Fibroblast of villous mesenchyme (primary cell): ENCODE measurements at regions not wholly inside any gene's neighbourhood (a gene's known extent, or its start where the extent isn't known, plus 50 kb on each side); places are given as distances from the start of the nearest gene placed in this dataset.

Experiments
- DNase-seq: peaks from one replicate; pipeline ENCODE4 v3.0.0-alpha.2; 2010; ENCODE audit warnings: low read depth
- H3K4me3 ChIP-seq: 2 replicates; pipeline ENCODE4 v1.5.1; 2011; ENCODE audit warnings: low read depth, mild to moderate bottlenecking, low read length
- CTCF ChIP-seq: IDR thresholded peaks from 2 replicates; pipeline ENCODE4 v1.5.1; 2012; ENCODE audit warnings: low read depth, mild to moderate bottlenecking, low read length; ENCODE audit not compliant: insufficient read depth

DNA sequence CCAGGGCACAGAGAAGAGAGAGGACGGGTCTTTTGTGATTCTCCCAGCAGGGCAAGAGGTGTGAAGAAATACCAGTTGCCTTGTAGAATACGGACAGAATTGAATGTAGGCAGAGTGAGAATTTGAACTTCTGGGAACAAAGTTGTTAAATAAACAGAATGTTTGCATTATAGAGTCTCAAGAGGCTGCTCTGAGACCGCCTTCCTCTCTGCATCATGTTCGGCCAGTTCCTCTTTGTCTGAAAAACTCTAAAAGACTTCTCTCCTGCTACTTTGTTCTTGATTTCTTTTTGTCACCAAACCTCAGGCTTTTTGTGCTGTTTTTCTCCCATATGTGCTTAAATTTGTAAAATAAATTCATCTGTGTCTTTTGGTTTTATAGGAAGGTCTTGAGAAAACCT lies 256.4 kb downstream of the DLEU7 start:
- TF ChIP-seq CTCF: no peak
- DNase-seq: no peak
- H3K4me3 ChIP-seq: no peak overlapping the region

DNA sequence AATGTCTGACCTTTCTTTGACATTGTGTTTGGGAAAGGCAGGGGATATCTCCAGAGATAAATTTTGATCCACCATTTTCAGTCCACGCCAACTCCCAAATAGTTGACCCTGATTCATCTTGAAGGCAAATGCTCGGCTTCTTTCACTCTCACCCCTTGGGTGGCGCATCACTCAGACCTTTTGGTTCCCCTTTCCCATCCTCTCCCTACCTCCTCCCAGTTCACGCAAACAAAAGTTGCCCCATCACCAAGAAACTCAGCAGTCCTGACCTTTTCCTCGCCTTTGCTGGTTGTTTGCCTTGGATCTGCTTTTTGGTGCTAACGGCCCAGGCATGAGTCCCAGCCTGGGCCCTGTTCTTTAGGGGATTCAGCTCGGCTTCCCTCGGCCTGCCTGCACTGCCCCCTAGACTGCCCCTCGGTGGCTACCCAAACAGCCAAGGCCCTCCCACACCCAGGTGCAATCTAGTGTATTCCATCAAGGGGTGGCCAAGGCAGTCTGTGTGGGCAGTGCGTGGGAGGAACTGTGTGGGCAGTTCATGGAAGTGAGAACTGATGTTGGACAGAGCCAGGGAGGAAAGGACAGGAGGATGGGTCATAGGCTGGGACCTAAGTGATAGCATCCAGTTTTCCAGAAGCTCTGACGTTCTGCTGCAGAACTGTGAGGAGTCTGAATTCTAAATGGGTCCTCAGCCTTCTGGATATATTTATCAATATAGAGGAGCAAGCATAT lies 255.7 kb downstream of the DLEU7 start:
- TF ChIP-seq CTCF: no peak
- H3K4me3 ChIP-seq: no peak overlapping the region
- DNase-seq: no peak

- TF ChIP-seq CTCF: no peak
- no peak for DNase-seq
- no peak overlapping the region for H3K4me3 ChIP-seq
Measured at GRCh38 chr13:50588491-50589130, 254.9 kb downstream of the DLEU7 start.

DNA sequence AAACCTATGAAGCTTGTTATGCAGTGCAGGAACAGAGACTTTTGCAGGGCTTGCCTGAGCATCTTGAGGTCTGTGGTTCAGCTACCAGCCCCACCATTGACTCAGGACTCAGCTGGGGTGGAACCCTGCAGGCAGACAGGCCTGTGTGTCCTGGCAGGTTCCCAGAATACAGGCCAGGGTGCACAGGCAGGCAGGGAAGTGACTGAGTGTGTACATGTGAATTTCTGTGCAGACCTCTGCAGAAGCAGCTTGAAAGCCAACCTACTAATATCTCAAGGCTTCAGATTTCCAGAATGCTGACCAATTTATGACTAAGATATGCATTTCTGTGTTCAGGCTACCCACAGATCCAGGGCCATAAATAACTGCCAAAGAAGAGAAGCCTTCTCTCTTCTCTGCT lies 254.4 kb downstream of the DLEU7 start:
- H3K4me3 ChIP-seq: no peak overlapping the region
- no peak for TF ChIP-seq CTCF
- peak; percentile 74 for DNase-seq

DNA sequence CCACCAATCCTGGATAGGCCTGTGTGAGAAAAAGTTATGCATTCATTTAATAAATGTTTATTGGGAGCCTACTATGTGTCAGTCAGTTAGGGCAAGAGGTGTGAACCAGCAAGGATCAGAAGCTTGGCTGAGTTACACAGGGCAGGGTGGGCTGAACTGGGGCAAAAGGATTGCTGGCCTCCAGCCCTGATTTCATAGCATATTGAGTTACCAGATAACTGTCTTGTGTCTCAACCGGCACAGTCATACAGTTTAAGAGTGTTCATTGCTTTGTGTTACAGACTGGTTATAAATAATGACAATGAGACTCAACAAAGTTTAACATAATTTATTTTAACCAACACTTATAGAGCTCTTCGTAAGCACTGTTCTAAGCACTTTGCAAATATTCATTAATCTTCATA lies 253.8 kb downstream of the DLEU7 start:
- DNase-seq: peak; percentile 86
- TF ChIP-seq CTCF: no peak
- H3K4me3 ChIP-seq: no peak overlapping the region

- no peak overlapping the region for H3K4me3 ChIP-seq
- DNase-seq: peak; percentile 70
- no peak for TF ChIP-seq CTCF
Measured at GRCh38 chr13:50592412-50593155, 250.9 kb downstream of the DLEU7 start.
